Osteoblast (primary cell): ENCODE measurements at regions not wholly inside any gene's neighbourhood (a gene's known extent, or its start where the extent isn't known, plus 50 kb on each side); places are given as distances from the start of the nearest gene placed in this dataset.
A peak's percentile ranks its signal among the peaks of the same experiment; 100 is the strongest.

Experiments used
- DNase-seq: peaks from one replicate; pipeline ENCODE4 v3.0.0; 2011; ENCODE audit warnings: low spot score, mixed read lengths; ENCODE audit not compliant: insufficient read length; ENCODE audit errors: missing footprints
- H2AFZ ChIP-seq: 2 replicates; pipeline ENCODE4 v1.6.0; 2011; ENCODE audit warnings: mild to moderate bottlenecking, low read length
- H3K27ac ChIP-seq: 2 replicates; pipeline ENCODE4 v1.5.1; 2011; ENCODE audit warnings: mild to moderate bottlenecking, low read depth, low read length, moderate library complexity
- H3K27me3 ChIP-seq: 2 replicates; pipeline ENCODE4 v1.6.0; 2012; ENCODE audit warnings: mild to moderate bottlenecking, control low read depth, inconsistent platforms, low read length, moderate library complexity; ENCODE audit not compliant: insufficient read depth
- H3K36me3 ChIP-seq: 2 replicates; pipeline ENCODE4 v1.5.1; 2011; ENCODE audit warnings: mild to moderate bottlenecking, low read length, control low read depth, moderate library complexity; ENCODE audit not compliant: insufficient read depth
- H3K4me1 ChIP-seq: 2 replicates; pipeline ENCODE4 v1.5.1; 2011; ENCODE audit warnings: mild to moderate bottlenecking, low read length, control low read depth, moderate library complexity; ENCODE audit not compliant: insufficient read depth
- H3K4me2 ChIP-seq: 2 replicates; pipeline ENCODE4 v1.6.0; 2011; ENCODE audit warnings: mild to moderate bottlenecking, low read length; ENCODE audit not compliant: insufficient read depth
- H3K4me3 ChIP-seq: fragments of 200-600 bp; sonication (generic); 3 replicates; pipeline ENCODE4 v1.5.1; 2012; ENCODE audit warnings: mild to moderate bottlenecking, low read length, inconsistent platforms; ENCODE audit not compliant: insufficient read depth
- H3K79me2 ChIP-seq: 2 replicates; pipeline ENCODE4 v1.6.0; 2012; ENCODE audit warnings: mild to moderate bottlenecking, low read length, control low read depth, inconsistent platforms; ENCODE audit not compliant: insufficient read depth
- H3K9me3 ChIP-seq: 2 replicates; pipeline ENCODE4 v1.5.1; 2011; ENCODE audit warnings: low read depth, low read length, control low read depth
- H4K20me1 ChIP-seq: 2 replicates; pipeline ENCODE4 v1.6.0; 2012; ENCODE audit warnings: mild to moderate bottlenecking, low read length, control low read depth; ENCODE audit not compliant: insufficient read depth
- TF ChIP-seq, protein P1 (sequence below): IDR thresholded peaks from 2 replicates; pipeline ENCODE4 v1.5.1; 2011; ENCODE audit warnings: mild to moderate bottlenecking, low read depth, low read length, moderate library complexity; ENCODE audit errors: extremely low read depth

GRCh38 chr7:19304086-19304485, 158.9 kb upstream of the FERD3L start:
- Histone ChIP-seq H3K4me3 (no peak overlapping the region), H4K20me1 (no peaks in the 10 kb centered on the region), H3K79me2 (no peaks in the 10 kb centered on the region), H3K27ac (no peak overlapping the region), H3K4me1 (no peaks in the 10 kb centered on the region), H3K36me3 (no peaks in the 10 kb centered on the region), H3K9me3 (no peaks in the 10 kb centered on the region), H3K4me2 (no peak overlapping the region), H3K27me3 (no peaks in the 10 kb centered on the region), H2AFZ (peak overlapping the region; percentile 49)
- TF ChIP-seq, protein P1, sequence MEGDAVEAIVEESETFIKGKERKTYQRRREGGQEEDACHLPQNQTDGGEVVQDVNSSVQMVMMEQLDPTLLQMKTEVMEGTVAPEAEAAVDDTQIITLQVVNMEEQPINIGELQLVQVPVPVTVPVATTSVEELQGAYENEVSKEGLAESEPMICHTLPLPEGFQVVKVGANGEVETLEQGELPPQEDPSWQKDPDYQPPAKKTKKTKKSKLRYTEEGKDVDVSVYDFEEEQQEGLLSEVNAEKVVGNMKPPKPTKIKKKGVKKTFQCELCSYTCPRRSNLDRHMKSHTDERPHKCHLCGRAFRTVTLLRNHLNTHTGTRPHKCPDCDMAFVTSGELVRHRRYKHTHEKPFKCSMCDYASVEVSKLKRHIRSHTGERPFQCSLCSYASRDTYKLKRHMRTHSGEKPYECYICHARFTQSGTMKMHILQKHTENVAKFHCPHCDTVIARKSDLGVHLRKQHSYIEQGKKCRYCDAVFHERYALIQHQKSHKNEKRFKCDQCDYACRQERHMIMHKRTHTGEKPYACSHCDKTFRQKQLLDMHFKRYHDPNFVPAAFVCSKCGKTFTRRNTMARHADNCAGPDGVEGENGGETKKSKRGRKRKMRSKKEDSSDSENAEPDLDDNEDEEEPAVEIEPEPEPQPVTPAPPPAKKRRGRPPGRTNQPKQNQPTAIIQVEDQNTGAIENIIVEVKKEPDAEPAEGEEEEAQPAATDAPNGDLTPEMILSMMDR: no peak
- no peak for DNase-seq

- H3K36me3 ChIP-seq: no peaks in the 10 kb centered on the region
- H3K4me1 ChIP-seq: no peaks in the 10 kb centered on the region
- no peaks in the 10 kb centered on the region for H4K20me1 ChIP-seq
- H3K4me3 ChIP-seq: no peak overlapping the region
- H3K79me2 ChIP-seq: no peaks in the 10 kb centered on the region
- TF ChIP-seq, protein P1: no peak
- H3K27me3 ChIP-seq: no peaks in the 10 kb centered on the region
- no peak overlapping the region for H3K27ac ChIP-seq
- H2AFZ ChIP-seq: peak overlapping the region; percentile 28
- no peaks in the 10 kb centered on the region for H3K9me3 ChIP-seq
- no peak overlapping the region for H3K4me2 ChIP-seq
- no peak for DNase-seq
Observed at GRCh38 chr7:19302731-19303130, 157.5 kb upstream of the FERD3L start.

GRCh38 chr7:19296617-19297016, 151.4 kb upstream of the FERD3L start:
- Histone ChIP-seq H3K27me3 (no peaks in the 10 kb centered on the region), H3K4me3 (no peak overlapping the region), H3K36me3 (no peaks in the 10 kb centered on the region), H3K4me1 (peaks cover 18% of the 10 kb centered on the region), H3K4me2 (no peak overlapping the region), H4K20me1 (no peaks in the 10 kb centered on the region), H3K9me3 (no peaks in the 10 kb centered on the region), H3K27ac (no peak overlapping the region), H3K79me2 (no peaks in the 10 kb centered on the region), H2AFZ (no peak overlapping the region)
- TF ChIP-seq, protein P1: no peak
- no peak for DNase-seq

- DNase-seq: no peak
Observed at GRCh38 chr7:19295376-19295775, 150.2 kb upstream of the FERD3L start.

More at GRCh38 chr7:19295376-19295775, 150.2 kb upstream of the FERD3L start:
- H4K20me1 ChIP-seq: no peaks in the 10 kb centered on the region
- no peaks in the 10 kb centered on the region for H3K27me3 ChIP-seq
- no peak overlapping the region for H3K4me2 ChIP-seq
- H3K36me3 ChIP-seq: no peaks in the 10 kb centered on the region
- no peaks in the 10 kb centered on the region for H3K9me3 ChIP-seq
- no peak overlapping the region for H3K27ac ChIP-seq
- H3K79me2 ChIP-seq: no peaks in the 10 kb centered on the region
- peaks cover 18% of the 10 kb centered on the region for H3K4me1 ChIP-seq
- H3K4me3 ChIP-seq: no peak overlapping the region
- TF ChIP-seq, protein P1: no peak
- H2AFZ ChIP-seq: no peak overlapping the region
